ENCODE measurements at regions not wholly inside any gene's neighbourhood (a gene's known extent, or its start where the extent isn't known, plus 50 kb on each side); places are given as distances from the start of the nearest gene placed in this dataset.

DNA sequence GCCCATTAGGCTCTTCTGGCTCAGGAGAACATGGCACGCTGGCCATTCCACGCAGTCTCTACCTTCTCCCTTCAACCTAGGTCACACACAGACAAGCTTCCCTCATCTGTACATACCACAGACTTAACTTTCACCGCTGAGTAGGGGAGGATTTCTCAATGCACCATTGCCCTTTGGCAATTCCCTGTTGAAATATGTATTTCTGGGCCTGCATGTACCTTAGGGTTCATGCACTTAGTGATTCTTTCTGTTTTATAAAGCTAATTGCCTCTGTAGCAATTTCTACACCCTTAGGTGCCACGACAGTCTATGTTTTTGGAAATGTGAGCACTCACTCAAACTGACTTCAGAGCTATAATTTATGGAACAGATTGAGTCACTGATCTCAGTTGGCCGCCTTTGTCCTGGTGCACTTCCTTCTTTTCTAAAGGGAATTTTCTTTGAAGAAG, 253.8 kb upstream of the PRDM1 start:
- no peak overlapping the region for H3K4me3 Mint-ChIP-seq
- no peak for ATAC-seq
- CTCF ChIA-PET: no interaction called here
- no peak for DNase-seq
- peaks cover 9% of the 10 kb centered on the region for H3K4me1 Mint-ChIP-seq
- peaks cover 19% of the 10 kb centered on the region for H3K36me3 Mint-ChIP-seq
- peaks cover 1% of the 10 kb centered on the region for H3K9me3 Mint-ChIP-seq (ENCODE audit: low read depth)
- H3K27me3 Mint-ChIP-seq: no peaks in the 10 kb centered on the region
- H3K27ac Mint-ChIP-seq: no peak overlapping the region

DNA sequence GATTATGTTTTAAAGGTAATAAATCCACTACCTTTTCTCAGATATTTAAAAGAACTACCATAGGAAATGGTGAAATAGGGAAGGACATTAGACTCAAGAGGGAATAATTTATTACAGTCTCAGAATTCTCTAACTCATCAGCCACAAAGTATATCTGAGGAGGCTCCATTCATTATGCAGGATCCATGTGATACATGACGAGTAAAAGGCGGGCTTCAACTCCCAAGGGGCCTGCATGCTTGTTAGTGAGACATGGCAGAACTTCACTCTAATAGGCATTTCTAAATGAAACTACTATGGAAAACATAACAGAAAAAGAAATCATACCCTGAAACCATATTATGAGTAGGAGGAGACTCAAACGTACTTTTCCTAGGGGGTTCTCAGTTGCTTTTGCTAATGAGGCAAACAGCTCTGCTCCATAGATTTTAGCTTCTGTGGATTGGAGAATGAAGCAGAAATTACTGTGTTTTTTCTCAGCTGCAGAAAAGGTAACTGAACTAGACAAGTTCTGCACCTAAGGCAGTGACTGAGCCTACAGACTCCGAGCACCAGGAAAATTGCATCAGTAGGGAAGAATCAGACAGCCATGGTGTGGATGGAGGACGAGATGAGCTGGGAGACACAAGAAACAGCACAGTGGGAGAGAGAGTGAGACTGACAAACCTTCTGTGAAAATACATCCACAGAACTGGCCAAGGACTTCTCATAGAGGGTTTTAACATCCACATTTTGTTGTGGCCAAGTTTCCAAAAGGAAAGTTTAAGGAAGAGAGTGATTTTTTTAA, 254.6 kb upstream of the PRDM1 start:
- Mint-ChIP-seq H3K36me3 (peaks cover 25% of the 10 kb centered on the region), H3K27me3 (no peaks in the 10 kb centered on the region), H3K4me1 (peaks cover 7% of the 10 kb centered on the region), H3K4me3 (no peak overlapping the region), H3K9me3 (ENCODE audit: low read depth) (peaks cover 1% of the 10 kb centered on the region), H3K27ac (no peak overlapping the region)
- no peak for ATAC-seq
- CTCF ChIA-PET: no interaction called here
- DNase-seq: no peak

DNA sequence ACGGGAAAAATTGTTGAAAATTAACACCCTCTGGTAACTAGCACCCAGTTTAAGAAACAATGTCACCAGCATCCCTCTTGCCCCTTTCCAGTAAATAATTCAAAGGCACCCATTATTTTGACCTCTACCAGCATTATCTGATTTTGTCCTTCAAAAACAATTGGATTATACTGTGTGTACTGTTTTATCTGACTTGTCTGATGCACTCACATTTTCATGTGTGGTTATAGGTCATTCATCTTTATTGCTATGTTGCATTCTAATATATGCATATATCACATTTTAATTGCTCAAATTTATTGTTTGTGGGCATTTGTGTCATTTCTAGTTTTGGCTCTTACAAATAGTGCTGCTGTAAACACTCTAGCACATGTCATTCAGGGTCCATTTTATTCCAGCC, 260.9 kb upstream of the PRDM1 start:
- H3K36me3 Mint-ChIP-seq: peaks cover 41% of the 10 kb centered on the region
- H3K9me3 Mint-ChIP-seq (ENCODE audit: low read depth): peaks cover 11% of the 10 kb centered on the region
- H3K27ac Mint-ChIP-seq: no peak overlapping the region
- H3K4me1 Mint-ChIP-seq: peaks cover 4% of the 10 kb centered on the region
- no peak for DNase-seq
- H3K27me3 Mint-ChIP-seq: no peaks in the 10 kb centered on the region
- no peak for ATAC-seq
- H3K4me3 Mint-ChIP-seq: no peak overlapping the region
- CTCF ChIA-PET: interaction anchor here (0.7 kb wide), 1 partner anchor 10 kb away, joined by 3 read pairs; no protein-coding TSS in a partner anchor

DNA sequence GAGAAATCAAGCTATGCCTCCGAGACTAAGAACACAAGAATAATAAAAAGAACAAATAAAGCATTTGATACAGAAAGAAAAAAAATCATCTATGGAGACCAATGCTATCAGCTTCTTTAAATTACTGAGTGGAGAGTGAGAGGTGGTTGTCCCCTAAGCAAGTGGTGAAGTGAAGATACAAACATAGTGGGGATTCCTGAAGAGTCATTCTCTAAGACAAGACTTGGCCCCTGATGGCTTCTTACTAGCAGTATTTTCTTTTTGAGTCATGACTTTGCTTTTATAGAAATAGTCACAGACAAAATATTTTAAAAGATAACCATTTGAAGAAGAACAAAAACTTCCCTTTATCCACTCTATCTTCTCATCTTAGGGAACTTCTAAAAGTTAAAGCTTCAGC, 261.4 kb upstream of the PRDM1 start:
- no peak overlapping the region for H3K27ac Mint-ChIP-seq
- peaks cover 4% of the 10 kb centered on the region for H3K4me1 Mint-ChIP-seq
- DNase-seq: no peak
- H3K27me3 Mint-ChIP-seq: no peaks in the 10 kb centered on the region
- ATAC-seq: no peak
- CTCF ChIA-PET: interaction anchor here (0.7 kb wide), 1 partner anchor 11 kb away, joined by 3 read pairs; no protein-coding TSS in a partner anchor
- no peak overlapping the region for H3K4me3 Mint-ChIP-seq
- peaks cover 46% of the 10 kb centered on the region for H3K36me3 Mint-ChIP-seq
- H3K9me3 Mint-ChIP-seq (ENCODE audit: low read depth): peaks cover 15% of the 10 kb centered on the region

DNA sequence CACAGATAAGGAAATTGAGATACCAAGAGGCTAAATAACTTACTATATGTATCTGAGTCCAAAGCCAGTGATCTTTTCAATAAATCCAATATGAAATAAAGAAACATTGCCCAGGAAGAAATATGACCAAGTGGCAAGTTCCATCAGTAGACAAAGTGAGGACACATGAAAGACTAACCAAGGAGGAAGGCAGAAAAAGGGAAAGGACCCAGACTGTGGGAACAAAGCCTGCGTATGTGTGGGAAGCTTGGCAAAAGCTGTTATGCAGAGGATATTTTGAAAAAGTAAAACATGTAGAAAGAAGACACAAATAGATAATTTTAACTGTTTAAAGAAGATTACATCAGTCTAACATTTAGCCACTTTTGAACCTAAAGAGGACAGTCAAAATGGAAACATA, 264.4 kb upstream of the PRDM1 start:
- CTCF ChIA-PET: no interaction called here
- no peak overlapping the region for H3K27ac Mint-ChIP-seq
- peaks cover 47% of the 10 kb centered on the region for H3K36me3 Mint-ChIP-seq
- no peaks in the 10 kb centered on the region for H3K27me3 Mint-ChIP-seq
- no peak for DNase-seq
- ATAC-seq: no peak
- peaks cover 23% of the 10 kb centered on the region for H3K9me3 Mint-ChIP-seq (ENCODE audit: low read depth)
- H3K4me3 Mint-ChIP-seq: no peak overlapping the region
- H3K4me1 Mint-ChIP-seq: peaks cover 8% of the 10 kb centered on the region

DNA sequence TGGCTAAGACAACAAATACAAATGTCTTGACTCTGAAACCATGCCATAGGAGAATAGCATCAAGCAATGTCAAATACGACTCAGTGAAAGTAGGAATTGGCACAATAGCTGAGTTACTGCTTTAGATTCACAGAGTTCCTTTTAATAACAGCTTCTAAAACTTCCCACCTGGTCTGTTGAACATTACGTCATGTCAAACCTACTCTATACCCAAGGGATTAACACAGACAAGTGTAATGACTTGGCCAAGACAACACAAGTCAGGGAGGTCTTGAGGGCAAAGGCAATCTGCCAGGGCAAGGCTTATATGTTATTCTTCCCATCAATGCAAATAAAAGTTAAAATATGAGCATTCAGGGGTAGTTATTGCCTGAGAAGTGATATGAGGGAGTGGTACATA, 265.1 kb upstream of the PRDM1 start:
- no peak for DNase-seq
- H3K27me3 Mint-ChIP-seq: no peaks in the 10 kb centered on the region
- no peak overlapping the region for H3K27ac Mint-ChIP-seq
- no peak for ATAC-seq
- peaks cover 25% of the 10 kb centered on the region for H3K9me3 Mint-ChIP-seq (ENCODE audit: low read depth)
- CTCF ChIA-PET: no interaction called here
- no peak overlapping the region for H3K4me3 Mint-ChIP-seq
- peaks cover 46% of the 10 kb centered on the region for H3K36me3 Mint-ChIP-seq
- H3K4me1 Mint-ChIP-seq: peaks cover 16% of the 10 kb centered on the region

DNA sequence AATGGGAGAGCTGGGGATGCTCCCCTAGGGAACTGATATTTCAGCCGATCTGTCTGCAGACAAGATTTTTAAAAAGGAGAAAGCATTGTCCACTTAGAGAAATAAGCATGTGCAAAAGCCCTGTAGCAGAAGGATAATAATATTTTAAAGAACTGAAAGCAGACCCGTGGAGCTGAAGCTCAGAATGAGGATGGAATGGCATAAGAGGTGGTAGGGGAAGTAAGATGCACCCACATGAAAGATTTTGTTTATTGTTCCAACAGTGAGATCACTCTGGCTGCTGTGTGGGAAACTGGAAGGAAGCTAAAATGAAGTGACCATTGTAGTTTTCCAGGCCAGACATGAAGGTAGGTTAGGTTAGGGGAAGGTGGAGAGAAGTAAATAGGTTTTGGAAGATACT, 266.4 kb upstream of the PRDM1 start:
- Mint-ChIP-seq H3K4me3 (no peak overlapping the region), H3K4me1 (peaks cover 29% of the 10 kb centered on the region), H3K36me3 (peaks cover 48% of the 10 kb centered on the region), H3K9me3 (ENCODE audit: low read depth) (peaks cover 25% of the 10 kb centered on the region), H3K27me3 (no peaks in the 10 kb centered on the region), H3K27ac (no peak overlapping the region)
- no peak for ATAC-seq
- CTCF ChIA-PET: interaction anchor here (1.4 kb wide), 1 partner anchor 366 kb away, joined by 4 read pairs; no protein-coding TSS in a partner anchor
- no peak for DNase-seq

DNA sequence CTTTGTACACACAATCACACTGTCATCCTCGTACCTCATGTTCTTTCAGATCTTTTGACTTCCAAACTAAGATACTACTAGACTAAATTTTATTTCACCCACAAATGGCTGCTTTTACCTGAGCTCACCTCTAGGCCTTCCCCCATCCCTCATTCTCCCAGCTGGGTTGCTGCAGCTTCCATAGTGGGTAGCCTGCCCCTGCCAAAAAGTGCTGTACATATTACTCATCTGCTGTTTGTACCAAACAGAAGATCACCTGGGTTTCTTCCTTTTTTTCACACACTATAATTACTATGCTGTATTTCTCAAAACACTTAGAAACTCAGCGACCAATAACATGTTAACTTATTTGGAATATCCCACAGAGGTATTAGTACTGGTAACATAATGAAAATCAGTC, 267.6 kb upstream of the PRDM1 start:
- CTCF ChIA-PET: no interaction called here

DNA sequence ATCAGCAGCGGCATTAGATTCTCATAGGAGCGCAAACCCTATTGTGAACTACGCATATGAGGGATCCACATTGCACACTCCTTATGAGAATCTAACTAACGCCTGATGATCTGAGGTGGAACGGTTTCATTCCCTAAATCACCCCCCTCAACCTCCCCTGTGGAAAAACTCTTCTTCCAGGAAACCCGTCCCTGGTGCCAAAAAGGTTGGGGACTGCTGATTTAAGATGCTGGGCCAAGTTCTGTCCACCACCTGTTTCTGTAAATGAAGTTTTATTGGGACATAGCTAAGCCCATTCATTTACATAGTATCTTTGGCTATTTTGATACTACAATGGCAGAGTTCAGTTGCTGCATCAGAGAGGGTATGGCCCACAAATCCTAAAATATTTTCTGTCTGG, 268.2 kb upstream of the PRDM1 start:
- no peak for ATAC-seq

More for the DNA sequence above, 267.6 kb upstream of the PRDM1 start:
- Mint-ChIP-seq H3K36me3 (peaks cover 51% of the 10 kb centered on the region), H3K4me1 (peaks cover 37% of the 10 kb centered on the region), H3K27ac (no peak overlapping the region), H3K27me3 (no peaks in the 10 kb centered on the region), H3K9me3 (ENCODE audit: low read depth) (peaks cover 25% of the 10 kb centered on the region), H3K4me3 (no peak overlapping the region)
- ATAC-seq: no peak
- no peak for DNase-seq

DNA sequence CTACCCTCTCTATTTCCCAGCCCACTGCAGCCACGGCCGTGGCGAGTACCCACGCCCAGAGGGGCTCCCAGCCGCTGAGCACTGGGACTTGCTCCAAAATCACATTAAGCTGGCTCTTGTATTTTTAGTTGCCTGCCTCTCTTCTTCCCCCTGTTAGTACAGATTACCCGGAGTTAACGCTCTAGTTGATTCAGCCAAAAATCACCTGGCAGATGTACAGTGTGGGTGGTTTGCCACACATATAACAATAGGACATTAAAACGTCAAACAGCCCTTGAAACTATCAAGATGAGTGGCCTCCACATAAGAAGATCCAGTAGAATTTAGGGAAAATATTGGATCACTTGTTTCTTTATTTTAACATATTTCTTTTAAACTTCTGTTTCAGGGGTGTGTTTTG, 268.8 kb upstream of the PRDM1 start:
- H3K9me3 Mint-ChIP-seq (ENCODE audit: low read depth): peaks cover 22% of the 10 kb centered on the region
- H3K4me3 Mint-ChIP-seq: no peak overlapping the region
- H3K4me1 Mint-ChIP-seq: peaks cover 47% of the 10 kb centered on the region
- DNase-seq (no peak), ATAC-seq (no peak)
- CTCF ChIA-PET: no interaction called here
- H3K27ac Mint-ChIP-seq: no peak overlapping the region
- peaks cover 55% of the 10 kb centered on the region for H3K36me3 Mint-ChIP-seq
- no peaks in the 10 kb centered on the region for H3K27me3 Mint-ChIP-seq

More for the DNA sequence above, 268.2 kb upstream of the PRDM1 start:
- no peaks in the 10 kb centered on the region for H3K27me3 Mint-ChIP-seq
- H3K4me1 Mint-ChIP-seq: peaks cover 42% of the 10 kb centered on the region
- H3K36me3 Mint-ChIP-seq: peaks cover 52% of the 10 kb centered on the region
- DNase-seq: no peak
- peaks cover 25% of the 10 kb centered on the region for H3K9me3 Mint-ChIP-seq (ENCODE audit: low read depth)
- CTCF ChIA-PET: no interaction called here
- H3K4me3 Mint-ChIP-seq: no peak overlapping the region
- H3K27ac Mint-ChIP-seq: no peak overlapping the region

DNA sequence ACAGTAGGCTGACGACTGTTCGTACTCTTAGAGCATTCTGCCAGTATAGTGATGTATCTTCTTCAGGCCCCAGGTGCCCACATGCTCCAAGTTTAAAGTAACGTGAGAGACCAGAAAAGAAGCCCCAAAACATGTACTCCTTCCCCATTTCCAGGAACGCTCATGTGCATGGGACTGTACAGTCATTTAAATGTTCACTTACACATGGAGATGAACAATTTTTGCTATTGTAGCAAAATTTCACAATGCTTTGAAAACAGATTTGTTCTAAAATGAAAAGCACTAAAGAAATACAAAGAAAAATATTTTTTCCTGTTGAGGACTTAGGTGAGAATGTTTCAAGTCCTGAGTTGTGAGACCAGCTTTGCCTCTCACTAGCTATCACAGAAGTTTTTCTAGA, 269.3 kb upstream of the PRDM1 start:
- CTCF ChIA-PET: no interaction called here
- Mint-ChIP-seq H3K4me3 (no peak overlapping the region), H3K27ac (no peak overlapping the region), H3K27me3 (no peaks in the 10 kb centered on the region), H3K9me3 (ENCODE audit: low read depth) (peaks cover 22% of the 10 kb centered on the region), H3K36me3 (peaks cover 58% of the 10 kb centered on the region), H3K4me1 (peaks cover 52% of the 10 kb centered on the region)
- DNase-seq (no peak), ATAC-seq (no peak)

DNA sequence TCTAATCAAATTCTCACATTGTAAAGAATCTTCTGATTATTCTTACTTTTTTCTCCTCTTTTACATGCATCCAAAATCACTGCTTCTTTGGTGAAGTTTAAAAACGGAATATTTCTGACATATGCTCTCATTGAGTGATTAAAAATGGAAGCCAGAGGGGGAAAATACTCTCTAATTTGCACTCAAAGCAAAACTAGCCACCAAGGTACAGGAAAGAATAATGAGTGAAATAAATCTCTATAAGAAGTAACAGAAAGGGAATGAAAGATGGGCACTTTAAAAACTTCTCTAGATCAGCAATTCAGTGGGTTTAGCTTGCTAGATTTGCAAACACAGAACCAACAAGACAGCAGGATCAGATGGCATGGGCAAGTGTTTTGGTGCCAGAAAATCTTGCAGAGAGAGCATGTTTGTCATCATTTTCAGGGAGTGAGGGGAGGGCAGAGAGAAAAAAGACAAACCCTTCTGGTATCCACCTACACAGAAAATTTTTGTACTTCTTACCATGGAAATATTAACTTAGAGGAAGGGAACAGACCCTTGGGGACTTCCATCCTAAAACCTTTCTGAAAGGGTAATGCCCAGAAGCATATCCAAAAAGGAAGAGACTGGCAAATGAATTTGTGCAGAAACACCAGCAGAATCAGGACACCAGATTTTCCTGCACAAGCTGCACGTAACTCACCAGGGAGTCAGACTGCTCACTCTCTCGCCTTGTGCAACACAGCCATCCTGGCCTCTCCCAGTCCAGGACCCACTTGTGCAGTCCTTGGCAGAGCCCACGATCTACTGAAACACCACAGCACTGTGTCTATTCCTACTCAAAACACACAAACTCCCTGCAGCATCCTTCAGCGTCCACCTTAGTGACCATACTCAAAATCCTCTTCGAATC, 270.2 kb upstream of the PRDM1 start:
- no peak overlapping the region for H3K4me3 Mint-ChIP-seq
- CTCF ChIA-PET: interaction anchor here (1.0 to 1.6 kb wide), 4 partner anchors 22 to 407 kb away, joined by 3 read pairs; no protein-coding TSS in a partner anchor
- no peak for DNase-seq
- H3K27me3 Mint-ChIP-seq: no peaks in the 10 kb centered on the region
- peaks cover 60% of the 10 kb centered on the region for H3K4me1 Mint-ChIP-seq
- peaks cover 18% of the 10 kb centered on the region for H3K9me3 Mint-ChIP-seq (ENCODE audit: low read depth)
- H3K27ac Mint-ChIP-seq: peak overlapping the region; percentile 78
- no peak for ATAC-seq
- H3K36me3 Mint-ChIP-seq: peaks cover 53% of the 10 kb centered on the region

DNA sequence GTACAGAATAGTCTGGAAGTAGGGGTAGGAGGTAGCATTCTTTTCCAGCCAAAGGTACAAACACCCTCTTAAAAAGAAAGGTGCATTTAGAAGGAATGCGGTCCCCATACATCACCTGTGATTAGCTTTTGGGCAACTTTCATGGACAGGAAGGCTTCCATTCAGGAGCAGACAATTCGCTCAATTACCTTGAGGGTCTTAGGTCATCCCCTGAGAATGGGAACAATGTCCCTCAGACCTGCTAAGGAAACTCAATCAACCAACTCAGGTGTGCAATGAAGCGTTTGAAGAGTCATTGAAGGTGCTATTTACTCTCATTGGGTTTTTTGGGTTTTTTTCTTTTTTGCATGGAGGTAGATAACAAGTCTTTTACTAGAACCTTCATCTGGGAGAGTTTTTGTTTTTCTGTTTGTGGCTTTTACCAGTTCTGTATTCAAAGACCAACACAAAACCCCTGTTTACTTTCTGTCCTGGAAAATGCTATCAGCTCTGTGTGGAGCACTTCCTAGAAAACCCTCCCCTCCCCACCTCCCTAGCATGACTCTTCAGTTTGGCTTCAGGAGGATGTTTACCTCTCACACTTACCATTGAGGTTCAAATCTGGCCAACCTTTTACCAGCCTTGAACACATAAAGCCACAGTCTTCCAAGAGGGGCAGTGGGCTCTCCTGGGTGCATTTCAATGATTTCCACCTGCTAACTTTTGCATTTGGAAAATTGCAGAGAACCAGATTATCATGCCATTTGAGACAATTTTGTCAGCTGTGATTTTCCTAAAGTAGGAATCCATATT, 271.2 kb upstream of the PRDM1 start:
- H3K9me3 Mint-ChIP-seq (ENCODE audit: low read depth): peaks cover 12% of the 10 kb centered on the region
- ATAC-seq (peak; percentile 14), DNase-seq (peak; percentile 69)
- H3K36me3 Mint-ChIP-seq: peaks cover 49% of the 10 kb centered on the region
- H3K27me3 Mint-ChIP-seq: no peaks in the 10 kb centered on the region
- H3K4me1 Mint-ChIP-seq: peaks cover 70% of the 10 kb centered on the region
- peak overlapping the region; percentile 78 for H3K27ac Mint-ChIP-seq
- CTCF ChIA-PET: interaction anchor here (1.0 to 1.6 kb wide), 4 partner anchors 21 to 408 kb away, joined by 3 read pairs; no protein-coding TSS in a partner anchor
- peak overlapping the region; percentile 8 for H3K4me3 Mint-ChIP-seq
